ENCODE measurements at regions not wholly inside any gene's neighbourhood (a gene's known extent, or its start where the extent isn't known, plus 50 kb on each side); places are given as distances from the start of the nearest gene placed in this dataset.

DNA sequence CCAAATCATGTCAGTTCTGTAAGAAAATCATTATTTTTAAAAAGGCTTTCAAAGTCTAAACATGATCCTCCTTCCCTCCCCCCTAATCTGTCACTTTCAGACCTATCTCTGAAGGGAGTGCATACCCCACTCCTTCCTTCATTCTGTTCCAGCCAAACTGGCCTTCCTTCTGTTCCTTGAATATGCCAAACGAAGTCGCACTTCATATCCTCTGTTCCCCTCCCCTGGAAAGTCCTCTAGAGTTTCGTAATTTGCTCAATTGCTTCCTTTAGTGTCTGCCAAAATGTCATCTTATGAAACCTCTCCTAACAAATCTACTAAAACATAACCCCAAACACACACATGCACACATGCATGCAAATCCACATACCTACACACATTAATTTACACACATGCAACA, 69.5 kb upstream of the TUSC7 start:
- no peak for DNase-seq

DNA sequence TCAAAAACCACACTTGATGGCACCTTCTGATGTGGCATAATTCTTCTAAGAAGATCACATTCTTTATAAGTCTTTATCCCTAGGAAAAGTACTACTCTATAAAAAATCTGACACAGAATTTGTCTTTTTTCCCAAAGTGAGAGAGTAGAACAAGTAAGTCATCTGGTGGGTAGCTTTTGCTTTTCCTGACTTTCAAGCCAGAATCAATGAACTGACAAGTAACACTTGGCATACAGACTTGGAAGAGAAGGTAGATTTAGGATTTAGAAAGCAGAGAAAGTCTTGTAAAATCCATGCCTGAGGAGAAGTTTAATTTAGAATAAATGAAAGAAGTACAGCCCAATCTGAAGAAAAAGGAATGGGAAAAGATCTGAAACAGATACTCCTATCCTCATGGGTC, 66.6 kb upstream of the TUSC7 start:
- DNase-seq, result no peak

DNA sequence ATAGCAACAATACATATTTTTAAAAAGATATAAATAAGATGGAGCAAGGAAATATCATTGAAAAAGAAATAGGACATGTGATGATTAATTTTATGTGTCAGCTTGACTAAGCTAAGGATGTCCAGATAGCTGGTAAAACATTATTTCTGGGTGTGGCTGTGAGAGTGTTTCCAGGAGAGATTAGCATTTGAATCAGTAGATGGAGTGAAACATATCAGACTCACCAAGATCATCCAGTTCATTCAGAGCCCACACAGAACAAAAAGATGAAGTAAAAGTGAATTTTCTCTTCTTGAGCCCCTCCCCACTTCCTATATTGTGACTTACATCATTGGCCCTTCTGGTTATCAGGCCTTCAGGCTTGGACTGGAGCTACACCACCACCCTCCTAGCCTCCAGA, 61.6 kb upstream of the TUSC7 start:
- no peak for DNase-seq

All from hematopoietic multipotent progenitor cell treated with erythropoietin and hydrocortisone succinate and interleukin-3 and kit ligand, for 8 days (in vitro differentiated cells).